DND-41 (cell line): ENCODE measurements at regions not wholly inside any gene's neighbourhood (a gene's known extent, or its start where the extent isn't known, plus 50 kb on each side); places are given as distances from the start of the nearest gene placed in this dataset.

ENCODE experiments used
- ATAC-seq: fragments of 200-7000 bp; cut with Tn5 transposase; 3 replicates; pipeline ENCODE4 v1.9.1; 2021; ENCODE audit warnings: low read depth; ENCODE audit not compliant: insufficient read depth
- DNase-seq: peaks from one replicate; pipeline ENCODE4 v3.0.0-alpha.2; 2020
- H2AFZ ChIP-seq: 2 replicates; pipeline ENCODE4 v1.6.0; 2012; ENCODE audit warnings: low read depth, low read length
- H3K27ac ChIP-seq: 2 replicates; pipeline ENCODE4 v1.5.1; 2012; ENCODE audit warnings: low read length, inconsistent platforms
- H3K27me3 ChIP-seq: fragments of 200-600 bp; sonication (generic); 2 replicates; pipeline ENCODE4 v1.6.0; 2012; ENCODE audit warnings: low read length, mild to moderate bottlenecking, inconsistent platforms; ENCODE audit not compliant: insufficient read depth, poor library complexity
- H3K36me3 ChIP-seq: 2 replicates; pipeline ENCODE4 v1.5.1; 2012; ENCODE audit warnings: low read length, inconsistent platforms; ENCODE audit not compliant: insufficient read depth
- H3K4me1 ChIP-seq: 2 replicates; pipeline ENCODE4 v1.5.1; 2012; ENCODE audit warnings: mild to moderate bottlenecking, low read length; ENCODE audit not compliant: insufficient read depth
- H3K4me2 ChIP-seq: 2 replicates; pipeline ENCODE4 v1.6.0; 2012; ENCODE audit warnings: mild to moderate bottlenecking, moderate library complexity, low read length, inconsistent platforms; ENCODE audit not compliant: insufficient read depth
- H3K4me3 ChIP-seq, 2 experiments: fragments of 200-600 bp in 1 of 2; shearing (Covaris generic) in 1 of 2; 2 replicates each; pipeline ENCODE4 v1.5.1; 2012 to 2016; ENCODE audit warnings: inconsistent platforms in 2 of 2, low read length in 2 of 2, mild to moderate bottlenecking in 2 of 2, low read depth in 1 of 2, moderate library complexity in 1 of 2
- H3K79me2 ChIP-seq: 2 replicates; pipeline ENCODE4 v1.6.0; 2012; ENCODE audit warnings: low read length, inconsistent platforms; ENCODE audit not compliant: insufficient read depth
- H3K9ac ChIP-seq: 2 replicates; pipeline ENCODE4 v1.6.0; 2012; ENCODE audit warnings: low read depth, mild to moderate bottlenecking, inconsistent platforms, low read length, moderate library complexity
- H3K9me3 ChIP-seq: 2 replicates; pipeline ENCODE4 v1.5.1; 2012; ENCODE audit warnings: low read length, moderate library complexity, mild to moderate bottlenecking, inconsistent platforms; ENCODE audit not compliant: insufficient read depth, severe bottlenecking
- H4K20me1 ChIP-seq: 2 replicates; pipeline ENCODE4 v1.6.0; 2012; ENCODE audit warnings: low read length; ENCODE audit not compliant: insufficient read depth
- CTCF ChIP-seq: IDR thresholded peaks from 2 replicates; pipeline ENCODE4 v1.5.1; 2012; ENCODE audit warnings: borderline replicate concordance, low read length, moderate library complexity, mild to moderate bottlenecking; ENCODE audit not compliant: poor library complexity, severe bottlenecking; ENCODE audit errors: extremely low read depth
- EZH2 ChIP-seq: IDR thresholded peaks from 3 replicates; pipeline ENCODE4 v1.6.1; 2012; ENCODE audit warnings: borderline replicate concordance, low read depth, mild to moderate bottlenecking, moderate library complexity, low read length, inconsistent platforms; ENCODE audit not compliant: severe bottlenecking

GRCh38 chr6:168211681-168212080, 107.9 kb downstream of the DACT2 start:
- H3K4me2 ChIP-seq = no peak overlapping the region
- no peak overlapping the region for H3K27ac ChIP-seq
- no peak overlapping the region for H2AFZ ChIP-seq
- H4K20me1 ChIP-seq = no peaks in the 10 kb centered on the region
- H3K79me2 ChIP-seq = no peaks in the 10 kb centered on the region
- no peak overlapping the region for H3K9ac ChIP-seq
- no peaks in the 10 kb centered on the region for H3K27me3 ChIP-seq
- H3K4me3 ChIP-seq = no peak overlapping the region
- TF ChIP-seq EZH2 (no peak), CTCF (no peak)
- no peaks in the 10 kb centered on the region for H3K9me3 ChIP-seq
- H3K36me3 ChIP-seq = no peaks in the 10 kb centered on the region
- H3K4me1 ChIP-seq = no peaks in the 10 kb centered on the region
- ATAC-seq (no peak), DNase-seq (no peak)

GRCh38 chr6:168210239-168211105, 109.1 kb downstream of the DACT2 start:
- Histone ChIP-seq H3K36me3 (no peaks in the 10 kb centered on the region), H3K79me2 (no peaks in the 10 kb centered on the region), H3K4me3 (no peak overlapping the region), H3K4me2 (no peak overlapping the region), H2AFZ (no peak overlapping the region), H3K27ac (no peak overlapping the region), H3K9ac (no peak overlapping the region), H3K4me1 (no peaks in the 10 kb centered on the region), H3K27me3 (no peaks in the 10 kb centered on the region), H3K9me3 (no peaks in the 10 kb centered on the region), H4K20me1 (no peaks in the 10 kb centered on the region)
- no peak for TF ChIP-seq CTCF
- no peak for TF ChIP-seq EZH2
- no peak for DNase-seq
- ATAC-seq = no peak

- no peak overlapping the region for H3K4me2 ChIP-seq
- no peak for ATAC-seq
- no peak for TF ChIP-seq EZH2
- TF ChIP-seq CTCF = no peak
These were observed 110.2 kb downstream of the DACT2 start for GRCh38 chr6:168209420-168209819.

More at GRCh38 chr6:168209420-168209819, 110.2 kb downstream of the DACT2 start:
- H3K4me1 ChIP-seq = no peaks in the 10 kb centered on the region
- no peak overlapping the region for H3K27ac ChIP-seq
- H3K4me3 ChIP-seq = no peak overlapping the region
- H3K79me2 ChIP-seq = no peaks in the 10 kb centered on the region
- no peaks in the 10 kb centered on the region for H3K36me3 ChIP-seq
- no peaks in the 10 kb centered on the region for H4K20me1 ChIP-seq
- no peaks in the 10 kb centered on the region for H3K27me3 ChIP-seq
- no peak overlapping the region for H2AFZ ChIP-seq
- peaks cover 3% of the 10 kb centered on the region for H3K9me3 ChIP-seq
- H3K9ac ChIP-seq = no peak overlapping the region
- DNase-seq = no peak
